DOHH2 (cell line): ENCODE measurements at regions not wholly inside any gene's neighbourhood (a gene's known extent, or its start where the extent isn't known, plus 50 kb on each side); places are given as distances from the start of the nearest gene placed in this dataset.

Experiments used
- H3F3A ChIP-seq: fragments of 200-600 bp; sonication (generic), shearing (Covaris generic); 2 replicates; pipeline ENCODE4 v1.6.0; 2016; ENCODE audit warnings: antibody characterized with exemption, mild to moderate bottlenecking; ENCODE audit not compliant: control insufficient read depth, insufficient read depth
- H3K27ac ChIP-seq: fragments of 200-600 bp; sonication (generic); 2 replicates; pipeline ENCODE4 v1.5.1; 2014; ENCODE audit warnings: low read depth, mild to moderate bottlenecking, low read length, moderate library complexity
- H3K27me3 ChIP-seq: fragments of 200-600 bp; sonication (generic); 2 replicates; pipeline ENCODE4 v1.6.1; 2014; ENCODE audit warnings: mild to moderate bottlenecking, low read length, mixed read lengths; ENCODE audit not compliant: control insufficient read depth
- H3K36me3 ChIP-seq: fragments of 200-600 bp; sonication (generic); 2 replicates; pipeline ENCODE4 v1.6.1; 2014; ENCODE audit warnings: mild to moderate bottlenecking, low read length, moderate library complexity, mixed read lengths; ENCODE audit not compliant: control insufficient read depth
- H3K4me1 ChIP-seq: fragments of 200-600 bp; sonication (generic); 2 replicates; pipeline ENCODE4 v1.6.1; 2014; ENCODE audit warnings: mild to moderate bottlenecking, low read length, mixed read lengths; ENCODE audit not compliant: control insufficient read depth
- H3K4me2 ChIP-seq: fragments of 200-600 bp; sonication (generic); 2 replicates; pipeline ENCODE4 v1.6.0; 2014; ENCODE audit warnings: mild to moderate bottlenecking, low read length, moderate library complexity
- H3K4me3 ChIP-seq: fragments of 200-600 bp; sonication (generic); 2 replicates; pipeline ENCODE4 v1.5.1; 2014; ENCODE audit warnings: mild to moderate bottlenecking, low read length, mixed read lengths
- H3K79me2 ChIP-seq: fragments of 200-600 bp; sonication (generic); 2 replicates; pipeline ENCODE4 v1.6.1; 2014; ENCODE audit warnings: mild to moderate bottlenecking, low read length, mixed read lengths; ENCODE audit not compliant: control insufficient read depth
- H3K9me2 ChIP-seq: fragments of 200-600 bp; sonication (generic); replicated peaks from 2 replicates; pipeline ENCODE4 v1.6.1; 2014; ENCODE audit warnings: mild to moderate bottlenecking, low read length, mixed read lengths; ENCODE audit not compliant: control insufficient read depth
- H3K9me3 ChIP-seq: fragments of 200-600 bp; sonication (generic); 2 replicates; pipeline ENCODE4 v1.6.1; 2014; ENCODE audit warnings: antibody characterized with exemption, low read length, mixed read lengths; ENCODE audit not compliant: control insufficient read depth, insufficient read depth
- H4K20me1 ChIP-seq: fragments of 200-600 bp; sonication (generic); 2 replicates; pipeline ENCODE4 v1.6.0; 2014; ENCODE audit warnings: low read depth, mild to moderate bottlenecking, antibody characterized with exemption, low read length, moderate library complexity; ENCODE audit not compliant: control insufficient read depth, insufficient read depth
- CTCF ChIP-seq: fragments of 200-600 bp; sonication (generic); IDR thresholded peaks from one replicate; pipeline ENCODE4 v1.5.1; 2014; ENCODE audit warnings: antibody characterized with exemption, mild to moderate bottlenecking, low read depth, low read length; ENCODE audit not compliant: poor library complexity, severe bottlenecking
- EZH2phosphoT487 ChIP-seq: fragments of 200-600 bp; sonication (generic); IDR thresholded peaks from 2 replicates; pipeline ENCODE4 v1.6.1; 2017; ENCODE audit warnings: borderline replicate concordance, mild to moderate bottlenecking, antibody characterized with exemption, low read length, moderate library complexity, mixed read lengths

DNA sequence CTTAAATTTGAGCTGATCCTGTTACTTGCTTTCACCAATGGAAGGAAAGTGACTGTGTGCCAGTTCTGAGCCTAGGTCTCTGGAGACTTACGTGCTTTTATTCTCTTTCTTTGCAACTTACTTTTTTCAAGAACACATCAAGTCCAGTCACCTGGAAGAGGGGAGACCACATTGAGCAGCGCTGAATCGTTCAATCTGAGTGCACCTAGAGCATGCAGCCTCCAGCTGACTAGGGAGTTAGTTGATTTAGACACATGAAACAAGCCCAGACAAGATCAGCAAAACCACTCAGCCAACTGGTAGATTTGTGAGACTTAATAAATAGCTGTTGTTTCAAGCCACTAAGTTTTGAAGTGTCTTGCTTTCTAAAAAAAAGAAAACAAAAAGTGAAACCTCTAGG is 1014.8 kb upstream of the FBXO33 start:
- Histone ChIP-seq H3K9me2 (no peaks in the 10 kb centered on the region), H3K9me3 (no peaks in the 10 kb centered on the region), H3K79me2 (no peaks in the 10 kb centered on the region), H3K4me1 (no peaks in the 10 kb centered on the region), H3K27me3 (no peaks in the 10 kb centered on the region), H3K4me3 (no peak overlapping the region), H3F3A (no peaks in the 10 kb centered on the region), H4K20me1 (no peaks in the 10 kb centered on the region), H3K4me2 (no peak overlapping the region), H3K36me3 (no peaks in the 10 kb centered on the region), H3K27ac (no peak overlapping the region)
- TF ChIP-seq EZH2phosphoT487 (no peak), CTCF (no peak)

DNA sequence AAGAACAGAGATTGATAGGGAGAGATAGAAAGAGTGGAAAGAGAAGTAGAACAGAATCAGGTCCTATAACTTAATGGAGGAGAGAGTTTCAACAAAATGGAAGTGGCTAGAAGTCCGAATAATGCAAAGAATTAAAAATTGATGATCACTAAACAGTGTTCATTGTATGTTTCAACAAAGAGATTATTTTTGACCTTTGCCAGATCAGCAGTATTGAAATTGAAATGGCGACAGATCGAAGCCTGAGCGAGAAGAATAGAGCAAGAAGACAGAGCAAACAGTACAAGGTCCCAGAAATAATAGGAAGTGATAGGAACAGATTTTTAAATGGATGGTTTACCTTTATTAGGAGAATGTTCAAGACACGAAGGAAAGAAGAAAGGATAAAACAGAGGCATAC is 1012.8 kb upstream of the FBXO33 start:
- no peaks in the 10 kb centered on the region for H3K36me3 ChIP-seq
- no peaks in the 10 kb centered on the region for H3K9me3 ChIP-seq
- no peak overlapping the region for H3K27ac ChIP-seq
- no peaks in the 10 kb centered on the region for H4K20me1 ChIP-seq
- TF ChIP-seq CTCF (no peak), EZH2phosphoT487 (no peak)
- no peaks in the 10 kb centered on the region for H3K4me1 ChIP-seq
- H3K4me3 ChIP-seq: no peak overlapping the region
- H3K9me2 ChIP-seq: no peaks in the 10 kb centered on the region
- no peaks in the 10 kb centered on the region for H3K27me3 ChIP-seq
- no peak overlapping the region for H3K4me2 ChIP-seq
- H3K79me2 ChIP-seq: no peaks in the 10 kb centered on the region
- H3F3A ChIP-seq: no peaks in the 10 kb centered on the region

- no peaks in the 10 kb centered on the region for H3K79me2 ChIP-seq
- TF ChIP-seq EZH2phosphoT487: no peak
- TF ChIP-seq CTCF: no peak
- H3F3A ChIP-seq: no peaks in the 10 kb centered on the region
- H3K4me3 ChIP-seq: no peak overlapping the region
- no peaks in the 10 kb centered on the region for H3K9me3 ChIP-seq
- no peaks in the 10 kb centered on the region for H3K4me1 ChIP-seq
- no peak overlapping the region for H3K4me2 ChIP-seq
- H4K20me1 ChIP-seq: no peaks in the 10 kb centered on the region
- no peaks in the 10 kb centered on the region for H3K9me2 ChIP-seq
- no peak overlapping the region for H3K27ac ChIP-seq
- H3K36me3 ChIP-seq: no peaks in the 10 kb centered on the region
- H3K27me3 ChIP-seq: no peaks in the 10 kb centered on the region
These were observed 1004.3 kb upstream of the FBXO33 start for GRCh38 chr14:40436551-40436950.

DNA sequence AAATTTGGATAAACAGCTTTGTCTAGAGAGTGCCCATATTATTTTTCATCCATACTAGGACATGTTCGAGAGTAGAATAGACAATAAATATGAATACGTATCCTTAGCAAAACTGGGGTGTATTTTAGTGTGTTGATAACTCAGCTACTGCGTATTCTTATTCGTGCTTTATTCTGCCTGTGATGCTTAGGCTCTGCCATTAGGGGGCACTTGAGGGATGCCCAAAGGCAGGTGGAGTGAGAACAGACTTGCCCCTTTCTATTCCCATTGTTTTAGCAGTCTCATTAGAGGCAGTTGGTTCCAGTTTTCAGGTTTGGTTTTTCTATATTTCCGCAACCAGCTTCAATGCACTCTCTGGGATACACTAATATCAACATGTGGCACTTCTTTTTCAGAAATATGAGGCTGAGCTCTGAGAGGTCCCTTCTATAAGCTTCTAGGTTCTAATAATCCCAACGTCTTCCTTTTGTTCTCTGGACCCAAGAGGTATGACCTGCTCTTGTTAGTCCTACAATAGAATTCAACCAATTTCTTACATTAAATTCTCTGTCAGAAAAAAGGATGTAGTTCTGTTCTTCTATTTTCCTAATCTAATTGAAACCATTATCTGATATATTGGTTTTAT is 985.7 kb upstream of the FBXO33 start:
- Histone ChIP-seq H3K4me2 (peak overlapping the region; percentile 25), H3K9me3 (no peaks in the 10 kb centered on the region; the same call in 1 of the 2 replicates), H3K9me2 (no peaks in the 10 kb centered on the region), H3F3A (no peaks in the 10 kb centered on the region), H3K4me3 (peak overlapping the region; percentile 28), H3K79me2 (no peaks in the 10 kb centered on the region), H3K4me1 (no peaks in the 10 kb centered on the region), H3K36me3 (no peaks in the 10 kb centered on the region), H3K27me3 (no peaks in the 10 kb centered on the region), H4K20me1 (no peaks in the 10 kb centered on the region), H3K27ac (no peak overlapping the region)
- peak; percentile 86 for TF ChIP-seq CTCF
- no peak for TF ChIP-seq EZH2phosphoT487
